Lung (tissue), 11 donors: ENCODE measurements at regions not wholly inside any gene's neighbourhood (a gene's known extent, or its start where the extent isn't known, plus 50 kb on each side); places are given as distances from the start of the nearest gene placed in this dataset.

ENCODE experiments used
- ATAC-seq: fragments of 200-7000 bp; cut with Tn5 transposase; one replicate; pipeline ENCODE4 v1.9.1; 2020; ENCODE audit warnings: moderate number of reproducible peaks; ENCODE audit not compliant: insufficient read depth, low FRiP score
- DNase-seq, 3 donors: peaks; one replicate each; pipeline ENCODE4 v3.0.0-alpha.2; 2013 to 2017
- H3K27ac ChIP-seq, 2 donors: one replicate each; pipeline ENCODE4 v1.5.1; 2013; ENCODE audit warnings: mild to moderate bottlenecking in 2 of 2, moderate library complexity in 2 of 2, control low read depth in 1 of 2, inconsistent platforms in 1 of 2, low read depth in 1 of 2, low read length in 1 of 2
- H3K27me3 ChIP-seq, 3 donors: one replicate each; pipeline ENCODE4 v1.5.1; 2013; ENCODE audit warnings: low read length in 2 of 3; ENCODE audit not compliant: control insufficient read depth in 3 of 3, insufficient read depth in 3 of 3
- H3K36me3 ChIP-seq, 4 donors: one replicate each; pipeline ENCODE4 v1.5.1; 2013; ENCODE audit warnings: low read length in 4 of 4, mild to moderate bottlenecking in 1 of 4, moderate library complexity in 1 of 4; ENCODE audit not compliant: control insufficient read depth in 4 of 4, insufficient read depth in 4 of 4
- H3K4me1 ChIP-seq, 5 donors: one replicate each; pipeline ENCODE4 v1.5.1; 2013; ENCODE audit warnings: low read length in 5 of 5, mild to moderate bottlenecking in 2 of 5, moderate library complexity in 1 of 5; ENCODE audit not compliant: control insufficient read depth in 5 of 5, insufficient read depth in 5 of 5
- H3K4me3 ChIP-seq: one replicate; pipeline ENCODE4 v1.5.1; 2013; ENCODE audit warnings: mild to moderate bottlenecking, control low read depth, moderate library complexity
- H3K9ac ChIP-seq, 2 donors: one replicate each; pipeline ENCODE4 v1.5.1; 2013; ENCODE audit warnings: low read length in 2 of 2, control low read depth in 1 of 2; ENCODE audit not compliant: insufficient read depth in 1 of 2
- H3K9me3 ChIP-seq, 4 donors: one replicate each; pipeline ENCODE4 v1.5.1; 2013; ENCODE audit warnings: low read length in 3 of 4, mild to moderate bottlenecking in 1 of 4, moderate library complexity in 1 of 4; ENCODE audit not compliant: control insufficient read depth in 4 of 4, insufficient read depth in 3 of 4
- WGBS, 2 donors: extraction: QIAGEN DNeasy Blood & Tissue Kit; methylation state at CpG; one replicate each; pipeline ENCODE4 v1.1.7; 2013; 5-methylcytosine and 5-hydroxymethylcytosine counted together
- TF ChIP-seq, protein P1 (sequence below): IDR thresholded peaks from 2 replicates; pipeline ENCODE4 v1.5.1; 2012; ENCODE audit warnings: mild to moderate bottlenecking; ENCODE audit errors: control extremely low read depth, extremely low read depth
- donor health status: control.
- donor health status: control.
- donor health status: Bipolar disorder and iron deficiency.
- donor health status: healthy.
- donor health status: DM: yes; HTN: yes; CAD: no.

- TF ChIP-seq, protein P1, sequence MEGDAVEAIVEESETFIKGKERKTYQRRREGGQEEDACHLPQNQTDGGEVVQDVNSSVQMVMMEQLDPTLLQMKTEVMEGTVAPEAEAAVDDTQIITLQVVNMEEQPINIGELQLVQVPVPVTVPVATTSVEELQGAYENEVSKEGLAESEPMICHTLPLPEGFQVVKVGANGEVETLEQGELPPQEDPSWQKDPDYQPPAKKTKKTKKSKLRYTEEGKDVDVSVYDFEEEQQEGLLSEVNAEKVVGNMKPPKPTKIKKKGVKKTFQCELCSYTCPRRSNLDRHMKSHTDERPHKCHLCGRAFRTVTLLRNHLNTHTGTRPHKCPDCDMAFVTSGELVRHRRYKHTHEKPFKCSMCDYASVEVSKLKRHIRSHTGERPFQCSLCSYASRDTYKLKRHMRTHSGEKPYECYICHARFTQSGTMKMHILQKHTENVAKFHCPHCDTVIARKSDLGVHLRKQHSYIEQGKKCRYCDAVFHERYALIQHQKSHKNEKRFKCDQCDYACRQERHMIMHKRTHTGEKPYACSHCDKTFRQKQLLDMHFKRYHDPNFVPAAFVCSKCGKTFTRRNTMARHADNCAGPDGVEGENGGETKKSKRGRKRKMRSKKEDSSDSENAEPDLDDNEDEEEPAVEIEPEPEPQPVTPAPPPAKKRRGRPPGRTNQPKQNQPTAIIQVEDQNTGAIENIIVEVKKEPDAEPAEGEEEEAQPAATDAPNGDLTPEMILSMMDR: no peak
- DNase-seq (peak in 1 of 3 donors; percentile 38), ATAC-seq (no peak)
- no peak overlapping the region for H3K4me3 ChIP-seq
- no peaks in the 10 kb centered on the region for H3K27me3 ChIP-seq
- WGBS, 2 donors: 59 to 82% methylated on average over 3 of the region's 3 CpGs
- peaks cover 0 to 9% (median 0%) of the 10 kb centered on the region in 5 donors for H3K4me1 ChIP-seq
- H3K36me3 ChIP-seq: no peaks in the 10 kb centered on the region
- H3K27ac ChIP-seq: no peak overlapping the region
- no peak overlapping the region for H3K9ac ChIP-seq
- H3K9me3 ChIP-seq: no peaks in the 10 kb centered on the region
Observed at GRCh38 chr3:59531066-59531745, 481.4 kb upstream of the CFAP20DC start.

DNA sequence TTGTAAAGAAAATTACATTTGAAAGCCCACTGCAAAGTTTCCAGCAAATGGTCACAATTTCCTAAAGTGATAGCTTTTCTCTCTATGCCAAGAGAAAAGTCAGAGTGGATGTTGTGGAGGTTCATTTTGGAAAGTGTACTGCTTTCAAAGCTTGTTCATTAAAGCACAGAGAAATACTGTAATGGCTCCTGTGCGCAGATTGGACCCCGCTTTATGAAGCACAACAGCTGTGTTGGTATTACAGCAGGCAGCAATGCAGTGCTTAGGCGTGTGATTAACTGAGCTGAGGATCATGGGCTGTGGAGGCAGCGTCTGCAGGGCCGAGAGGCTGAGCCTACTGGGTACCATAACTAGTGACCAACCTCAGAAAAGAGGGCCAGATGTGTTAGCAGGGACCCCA is 478.4 kb upstream of the CFAP20DC start:
- Histone ChIP-seq H3K4me1 (no peaks in the 10 kb centered on the region), H3K9me3 (no peaks in the 10 kb centered on the region), H3K27me3 (no peaks in the 10 kb centered on the region), H3K36me3 (no peaks in the 10 kb centered on the region), H3K27ac (no peak overlapping the region), H3K9ac (no peak overlapping the region), H3K4me3 (no peak overlapping the region)
- WGBS, 2 donors: 88 to 93% methylated on average over 5 of the region's 5 CpGs
- ATAC-seq: no peak
- peak; percentile 24 to 46 (median 44) for DNase-seq
- TF ChIP-seq, protein P1: no peak

DNA sequence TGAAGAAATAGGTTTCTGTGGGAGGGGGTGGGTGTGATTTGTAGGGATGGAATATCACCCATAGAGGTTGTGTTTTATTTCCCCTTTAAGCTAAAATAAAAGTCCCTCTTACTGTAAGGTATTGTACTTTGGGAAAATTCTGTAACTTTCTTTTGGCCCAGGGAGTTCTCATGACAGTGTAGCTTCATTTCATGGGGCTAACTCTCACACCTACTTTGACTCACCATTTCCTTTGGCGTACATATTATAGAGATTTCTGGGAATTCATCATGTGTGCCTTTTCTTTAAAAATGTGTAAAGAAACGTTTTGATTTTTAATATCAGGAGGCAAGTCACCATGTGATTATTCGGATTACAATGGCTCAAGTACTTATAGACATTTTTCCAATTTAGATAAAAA is 477.7 kb upstream of the CFAP20DC start:
- TF ChIP-seq, protein P1: no peak
- WGBS, 2 donors: 82 to 84% methylated on average over 3 of the region's 3 CpGs
- ATAC-seq (no peak), DNase-seq (no peak)
- H3K4me3 ChIP-seq: no peak overlapping the region
- no peaks in the 10 kb centered on the region for H3K27me3 ChIP-seq
- no peak overlapping the region for H3K27ac ChIP-seq
- H3K36me3 ChIP-seq: no peaks in the 10 kb centered on the region
- H3K9ac ChIP-seq: no peak overlapping the region
- H3K9me3 ChIP-seq: no peaks in the 10 kb centered on the region
- H3K4me1 ChIP-seq: no peaks in the 10 kb centered on the region

- Histone ChIP-seq H3K4me1 (no peaks in the 10 kb centered on the region), H3K4me3 (no peak overlapping the region), H3K36me3 (no peaks in the 10 kb centered on the region), H3K9ac (no peak overlapping the region), H3K27me3 (no peaks in the 10 kb centered on the region), H3K27ac (no peak overlapping the region), H3K9me3 (no peaks in the 10 kb centered on the region)
- TF ChIP-seq, protein P1: no peak
- DNase-seq (no peak), ATAC-seq (no peak)
Observed at GRCh38 chr3:59526999-59527398, 477.2 kb upstream of the CFAP20DC start.
